ENCODE measurements at regions not wholly inside any gene's neighbourhood (a gene's known extent, or its start where the extent isn't known, plus 50 kb on each side); places are given as distances from the start of the nearest gene placed in this dataset.

GRCh38 chr14:34013721-34014060 lies 62.8 kb upstream of the EGLN3 start:
- no peaks in the 10 kb centered on the region for H3K9me3 ChIP-seq
- H3K27me3 ChIP-seq: no peaks in the 10 kb centered on the region
- no peak for DNase-seq
- no peaks in the 10 kb centered on the region for H3K36me3 ChIP-seq
- H3K27ac ChIP-seq: no peak overlapping the region
- no peaks in the 10 kb centered on the region for H3K4me1 ChIP-seq
- H3K4me3 ChIP-seq: no peak overlapping the region
- intact Hi-C loops (cut with DNase I): no loop called here
- WGBS, 2 donors: 46 to 73% methylated on average over 4 of the region's 4 CpGs
- TF ChIP-seq EP300 (IDR thresholded peaks at IDR 0.05) (no peak), POLR2A (IDR thresholded peaks at IDR 0.05) (no peak), CTCF (IDR thresholded peaks at IDR 0.05) (no peak), POLR2AphosphoS5 (IDR thresholded peaks at IDR 0.05) (no peak)

- Histone ChIP-seq H3K27ac (no peak overlapping the region), H3K9me3 (no peaks in the 10 kb centered on the region)
Observed at GRCh38 chr14:34012978-34013720, 62.3 kb upstream of the EGLN3 start.

GRCh38 chr14:34012369-34012768 lies 61.5 kb upstream of the EGLN3 start:
- no peak for DNase-seq
- H3K27ac ChIP-seq: no peak overlapping the region
- 77 to 80% methylated on average over 6 of the region's 6 CpGs for WGBS, 2 donors

More at GRCh38 chr14:34012978-34013720, 62.3 kb upstream of the EGLN3 start:
- WGBS, 2 donors: 60 to 65% methylated on average over 9 of the region's 9 CpGs
- TF ChIP-seq CTCF (IDR thresholded peaks at IDR 0.05): no peak
- TF ChIP-seq EP300 (IDR thresholded peaks at IDR 0.05): no peak
- no peak for TF ChIP-seq POLR2AphosphoS5 (IDR thresholded peaks at IDR 0.05)
- TF ChIP-seq POLR2A (IDR thresholded peaks at IDR 0.05): no peak
- H3K27me3 ChIP-seq: no peaks in the 10 kb centered on the region
- H3K4me1 ChIP-seq: no peaks in the 10 kb centered on the region
- no peak overlapping the region for H3K4me3 ChIP-seq
- no peak for DNase-seq
- intact Hi-C loops (cut with DNase I): no loop called here
- H3K36me3 ChIP-seq: no peaks in the 10 kb centered on the region

GRCh38 chr14:34009956-34010355 lies 59.1 kb upstream of the EGLN3 start:
- no peak for DNase-seq
- no peaks in the 10 kb centered on the region for H3K4me1 ChIP-seq
- H3K4me3 ChIP-seq: no peak overlapping the region
- H3K27ac ChIP-seq: no peak overlapping the region
- intact Hi-C loops (cut with DNase I): no loop called here
- WGBS, 2 donors: 93 to 95% methylated on average over 5 of the region's 5 CpGs
- no peaks in the 10 kb centered on the region for H3K36me3 ChIP-seq
- TF ChIP-seq CTCF (IDR thresholded peaks at IDR 0.05) (no peak), POLR2AphosphoS5 (IDR thresholded peaks at IDR 0.05) (no peak), EP300 (IDR thresholded peaks at IDR 0.05) (no peak), POLR2A (IDR thresholded peaks at IDR 0.05) (no peak)
- no peaks in the 10 kb centered on the region for H3K9me3 ChIP-seq
- no peaks in the 10 kb centered on the region for H3K27me3 ChIP-seq

More at GRCh38 chr14:34012369-34012768, 61.5 kb upstream of the EGLN3 start:
- no peaks in the 10 kb centered on the region for H3K27me3 ChIP-seq
- no peak overlapping the region for H3K4me3 ChIP-seq
- TF ChIP-seq CTCF (IDR thresholded peaks at IDR 0.05): no peak
- no peak for TF ChIP-seq POLR2AphosphoS5 (IDR thresholded peaks at IDR 0.05)
- no peak for TF ChIP-seq EP300 (IDR thresholded peaks at IDR 0.05)
- no peak for TF ChIP-seq POLR2A (IDR thresholded peaks at IDR 0.05)
- no peaks in the 10 kb centered on the region for H3K36me3 ChIP-seq
- no peaks in the 10 kb centered on the region for H3K4me1 ChIP-seq
- H3K9me3 ChIP-seq: no peaks in the 10 kb centered on the region
- intact Hi-C loops (cut with DNase I): no loop called here

GRCh38 chr14:34007902-34008301 lies 57.0 kb upstream of the EGLN3 start:
- Histone ChIP-seq H3K27ac (no peak overlapping the region), H3K4me1 (no peaks in the 10 kb centered on the region), H3K36me3 (no peaks in the 10 kb centered on the region), H3K4me3 (no peak overlapping the region), H3K9me3 (no peaks in the 10 kb centered on the region), H3K27me3 (no peaks in the 10 kb centered on the region)
- TF ChIP-seq POLR2A (IDR thresholded peaks at IDR 0.05) (no peak), EP300 (IDR thresholded peaks at IDR 0.05) (no peak), CTCF (IDR thresholded peaks at IDR 0.05) (no peak), POLR2AphosphoS5 (IDR thresholded peaks at IDR 0.05) (no peak)
- no peak for DNase-seq
- intact Hi-C loops (cut with DNase I): no loop called here
- WGBS, 2 donors: 89 to 93% methylated on average over 3 of the region's 3 CpGs
